ENCODE measurements at regions not wholly inside any gene's neighbourhood (a gene's known extent, or its start where the extent isn't known, plus 50 kb on each side); places are given as distances from the start of the nearest gene placed in this dataset.

- intact Hi-C loops (cut with DNase I; ENCODE audit: low total_unique reads): no loop called here
- TF ChIP-seq POLR2A (IDR thresholded peaks at IDR 0.05) (no peak), CTCF (IDR thresholded peaks at IDR 0.05 in 4 of 5, conservative IDR thresholded peaks at IDR 0.05 in 1 of 5) (no peak)
- no peak overlapping the region for H3K4me3 ChIP-seq
Observed at GRCh38 chr9:93809204-93809940, 145.8 kb downstream of the BARX1 start.

GRCh38 chr9:93808115-93809029 is 146.8 kb downstream of the BARX1 start:
- intact Hi-C loops (cut with DNase I; ENCODE audit: low total_unique reads): no loop called here
- no peaks in the 10 kb centered on the region for H3K36me3 ChIP-seq

More at GRCh38 chr9:93809204-93809940, 145.8 kb downstream of the BARX1 start:
- DNase-seq (no peak), ATAC-seq (no peak)
- peaks cover 0 to 8% (median 0%) of the 10 kb centered on the region in 3 donors for H3K27me3 ChIP-seq
- no peaks in the 10 kb centered on the region for H3K9me3 ChIP-seq
- in situ Hi-C loops (cut with MboI; ENCODE audit: low sequenced_read_pairs in 4 of 4): no loop called here
- no peak overlapping the region for H3K27ac ChIP-seq
- no peaks in the 10 kb centered on the region for H3K36me3 ChIP-seq
- no peaks in the 10 kb centered on the region for H3K4me1 ChIP-seq

GRCh38 chr9:93807166-93808074 is 147.7 kb downstream of the BARX1 start:
- intact Hi-C loops (cut with DNase I; ENCODE audit: low total_unique reads): no loop called here
- TF ChIP-seq POLR2A (IDR thresholded peaks at IDR 0.05): no peak
- no peak for TF ChIP-seq CTCF (IDR thresholded peaks at IDR 0.05 in 4 of 5, conservative IDR thresholded peaks at IDR 0.05 in 1 of 5)
- ATAC-seq (no peak), DNase-seq (no peak)
- in situ Hi-C loops (cut with MboI; ENCODE audit: low sequenced_read_pairs in 4 of 4): no loop called here
- H3K36me3 ChIP-seq: no peaks in the 10 kb centered on the region
- no peak overlapping the region for H3K4me3 ChIP-seq
- H3K27me3 ChIP-seq: peaks cover 0 to 4% (median 0%) of the 10 kb centered on the region in 3 donors
- no peaks in the 10 kb centered on the region for H3K9me3 ChIP-seq
- H3K27ac ChIP-seq: no peak overlapping the region
- H3K4me1 ChIP-seq: no peaks in the 10 kb centered on the region

More at GRCh38 chr9:93808115-93809029, 146.8 kb downstream of the BARX1 start:
- H3K4me3 ChIP-seq: no peak overlapping the region
- in situ Hi-C loops (cut with MboI; ENCODE audit: low sequenced_read_pairs in 4 of 4): no loop called here
- no peak for ATAC-seq
- H3K27ac ChIP-seq: no peak overlapping the region
- DNase-seq: no peak
- H3K27me3 ChIP-seq: peaks cover 0 to 8% (median 0%) of the 10 kb centered on the region in 3 donors
- no peaks in the 10 kb centered on the region for H3K9me3 ChIP-seq
- no peaks in the 10 kb centered on the region for H3K4me1 ChIP-seq
- no peak for TF ChIP-seq POLR2A (IDR thresholded peaks at IDR 0.05)
- TF ChIP-seq CTCF (IDR thresholded peaks at IDR 0.05 in 4 of 5, conservative IDR thresholded peaks at IDR 0.05 in 1 of 5): no peak

- Histone ChIP-seq H3K27ac (no peak overlapping the region), H3K9me3 (no peaks in the 10 kb centered on the region), H3K27me3 (no peaks in the 10 kb centered on the region), H3K4me3 (no peak overlapping the region), H3K4me1 (no peaks in the 10 kb centered on the region), H3K36me3 (no peaks in the 10 kb centered on the region)
- ATAC-seq (no peak), DNase-seq (no peak)
- TF ChIP-seq CTCF (IDR thresholded peaks at IDR 0.05 in 4 of 5, conservative IDR thresholded peaks at IDR 0.05 in 1 of 5) (no peak), POLR2A (IDR thresholded peaks at IDR 0.05) (no peak)
- in situ Hi-C loops (cut with MboI; ENCODE audit: low sequenced_read_pairs in 4 of 4): no loop called here
- intact Hi-C loops (cut with DNase I; ENCODE audit: low total_unique reads): no loop called here
Observed at GRCh38 chr9:93801581-93802284, 153.4 kb downstream of the BARX1 start.

All from gastrocnemius medialis (tissue), 4 donors.